GM23338 (cell line): ENCODE measurements at regions not wholly inside any gene's neighbourhood (a gene's known extent, or its start where the extent isn't known, plus 50 kb on each side); places are given as distances from the start of the nearest gene placed in this dataset.

Source experiments
- ATAC-seq: fragments of 200-7000 bp; cut with Tn5 transposase; 3 replicates; pipeline ENCODE4 v1.9.1; 2020
- DNase-seq: peaks from one replicate; pipeline ENCODE4 v3.0.0-alpha.2; 2015; ENCODE audit warnings: low spot score
- H2AFZ ChIP-seq: fragments of 200-600 bp; sonication (generic); 2 replicates; pipeline ENCODE4 v1.8.0; 2016; ENCODE audit warnings: antibody characterized with exemption, mild to moderate bottlenecking, moderate library complexity
- H3F3A ChIP-seq: fragments of 200-600 bp; sonication (generic); replicated peaks from 2 replicates; pipeline ENCODE4 v1.8.0; 2017; ENCODE audit warnings: antibody characterized with exemption, mixed run types, low read depth
- H3K27ac ChIP-seq: fragments of 200-600 bp; sonication (generic); 2 replicates; pipeline ENCODE4 v1.6.1; 2016; ENCODE audit warnings: low read depth
- H3K27me3 ChIP-seq: fragments of 200-600 bp; sonication (generic); 2 replicates; pipeline ENCODE4 v1.8.0; 2016; ENCODE audit warnings: mild to moderate bottlenecking, mixed run types, moderate library complexity; ENCODE audit not compliant: insufficient read depth
- H3K36me3 ChIP-seq: fragments of 200-600 bp; sonication (generic); 2 replicates; pipeline ENCODE4 v1.8.0; 2016; ENCODE audit warnings: mild to moderate bottlenecking; ENCODE audit not compliant: insufficient read depth
- H3K4me1 ChIP-seq: fragments of 200-600 bp; sonication (generic); 2 replicates; pipeline ENCODE4 v1.8.0; 2016; ENCODE audit warnings: mild to moderate bottlenecking, moderate library complexity; ENCODE audit not compliant: insufficient read depth
- H3K4me2 ChIP-seq: fragments of 200-600 bp; sonication (generic); 2 replicates; pipeline ENCODE4 v1.7.1; 2017; ENCODE audit warnings: mixed run types
- H3K4me3 ChIP-seq: fragments of 200-600 bp; sonication (generic); 2 replicates; pipeline ENCODE4 v1.6.1; 2016; ENCODE audit warnings: mixed run types
- H3K79me2 ChIP-seq: fragments of 200-600 bp; sonication (generic); replicated peaks from 2 replicates; pipeline ENCODE4 v1.8.0; 2017; ENCODE audit warnings: mild to moderate bottlenecking; ENCODE audit not compliant: insufficient read depth
- H3K9me2 ChIP-seq: fragments of 200-600 bp; sonication (generic); 2 replicates; pipeline ENCODE4 v1.8.0; 2017; ENCODE audit not compliant: insufficient read depth
- H4K20me1 ChIP-seq: fragments of 200-600 bp; sonication (generic); replicated peaks from 2 replicates; pipeline ENCODE4 v1.8.0; 2017; ENCODE audit warnings: mild to moderate bottlenecking; ENCODE audit not compliant: insufficient read depth
- H3K27ac Mint-ChIP-seq: 2 replicates; pipeline ENCODE4 v1.8.0; 2020; ENCODE audit warnings: inconsistent platforms, mild to moderate bottlenecking, moderate library complexity, mixed read lengths
- H3K27me3 Mint-ChIP-seq: 3 replicates; pipeline ENCODE4 v1.8.0; 2022; ENCODE audit warnings: low read depth, mild to moderate bottlenecking, moderate library complexity, mixed read lengths, inconsistent platforms; ENCODE audit not compliant: insufficient read depth, poor library complexity
- H3K36me3 Mint-ChIP-seq: 3 replicates; pipeline ENCODE4 v1.8.0; 2021; ENCODE audit warnings: low read depth, mild to moderate bottlenecking, inconsistent platforms, moderate library complexity, mixed read lengths
- H3K4me1 Mint-ChIP-seq: 3 replicates; pipeline ENCODE4 v1.8.0; 2020; ENCODE audit warnings: mild to moderate bottlenecking, inconsistent platforms, mixed read lengths
- H3K4me3 Mint-ChIP-seq: 3 replicates; pipeline ENCODE4 v1.8.0; 2021; ENCODE audit warnings: moderate library complexity, mild to moderate bottlenecking, inconsistent platforms, mixed read lengths
- H3K9me3 Mint-ChIP-seq: 3 replicates; pipeline ENCODE4 v1.8.0; 2020; ENCODE audit warnings: moderate library complexity, mild to moderate bottlenecking, inconsistent platforms, mixed read lengths
- CREB1 ChIP-seq: fragments of 250-450 bp; sonication (Bioruptor Pico); IDR thresholded peaks from 2 replicates; pipeline ENCODE4 v1.5.0; 2020; ENCODE audit warnings: low read depth, mild to moderate bottlenecking, moderate library complexity
- EZH2phosphoT487 ChIP-seq: fragments of 200-600 bp; sonication (generic); IDR thresholded peaks from one replicate; pipeline ENCODE4 v1.8.1; 2018; ENCODE audit warnings: antibody characterized with exemption; ENCODE audit not compliant: unreplicated experiment
- NANOG ChIP-seq: IDR thresholded peaks from 2 replicates; pipeline ENCODE4 v1.6.1; 2016; ENCODE audit warnings: antibody characterized with exemption, borderline replicate concordance
- POLR2AphosphoS5 ChIP-seq: IDR thresholded peaks from 2 replicates; pipeline ENCODE4 v1.6.1; 2016; ENCODE audit warnings: antibody characterized with exemption, low read depth
- STAT1 ChIP-seq: IDR thresholded peaks from one replicate; pipeline ENCODE4 v1.6.1; 2016; ENCODE audit warnings: antibody characterized with exemption; ENCODE audit not compliant: unreplicated experiment
- ZNF114 ChIP-seq: fragments of 250-450 bp; sonication (Bioruptor Pico); IDR thresholded peaks from 2 replicates; pipeline ENCODE4 v1.5.0; 2020; ENCODE audit warnings: mild to moderate bottlenecking, moderate library complexity
- ZNF331 ChIP-seq: fragments of 250-450 bp; sonication (Bioruptor Pico); IDR thresholded peaks from 2 replicates; pipeline ENCODE4 v1.5.0; 2020; ENCODE audit warnings: low read depth, mild to moderate bottlenecking, moderate library complexity
- TF ChIP-seq, protein P1 (sequence below): fragments of 250-450 bp; sonication (Bioruptor Pico); IDR thresholded peaks from 2 replicates; pipeline ENCODE4 v1.5.0; 2020; ENCODE audit warnings: mild to moderate bottlenecking, moderate library complexity
- TF ChIP-seq, protein P2 (sequence below), 2 experiments: fragments of 200-600 bp in 1 of 2; sonication (generic) in 1 of 2; conservative IDR thresholded peaks; 2 replicates each; pipeline versions ENCODE4 v1.5.1 to v1.6.1; 2016 to 2017; ENCODE audit warnings: antibody characterized with exemption in 2 of 2, low read depth in 2 of 2, mild to moderate bottlenecking in 2 of 2, moderate library complexity in 1 of 2

DNA sequence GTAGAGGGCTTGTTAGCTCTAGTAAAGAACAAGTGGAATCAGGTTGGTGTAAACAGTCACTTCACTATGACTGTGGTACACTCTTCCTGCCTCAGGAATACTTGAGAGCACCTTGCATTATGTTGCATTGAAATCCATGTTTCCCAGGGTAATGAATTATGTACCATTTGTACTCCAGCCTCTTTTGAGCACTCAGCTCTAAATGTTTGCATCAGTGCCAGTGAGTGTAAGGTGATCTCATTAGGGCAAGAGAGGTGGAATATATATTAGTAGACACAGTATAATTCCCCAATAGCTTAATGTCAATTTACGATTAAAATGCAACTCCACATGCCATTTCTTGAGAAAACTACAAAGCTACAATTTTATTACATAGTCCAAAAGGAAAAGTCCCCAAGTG, 319.6 kb upstream of the POU3F2 start (continued):
- TF ChIP-seq, protein P1, sequence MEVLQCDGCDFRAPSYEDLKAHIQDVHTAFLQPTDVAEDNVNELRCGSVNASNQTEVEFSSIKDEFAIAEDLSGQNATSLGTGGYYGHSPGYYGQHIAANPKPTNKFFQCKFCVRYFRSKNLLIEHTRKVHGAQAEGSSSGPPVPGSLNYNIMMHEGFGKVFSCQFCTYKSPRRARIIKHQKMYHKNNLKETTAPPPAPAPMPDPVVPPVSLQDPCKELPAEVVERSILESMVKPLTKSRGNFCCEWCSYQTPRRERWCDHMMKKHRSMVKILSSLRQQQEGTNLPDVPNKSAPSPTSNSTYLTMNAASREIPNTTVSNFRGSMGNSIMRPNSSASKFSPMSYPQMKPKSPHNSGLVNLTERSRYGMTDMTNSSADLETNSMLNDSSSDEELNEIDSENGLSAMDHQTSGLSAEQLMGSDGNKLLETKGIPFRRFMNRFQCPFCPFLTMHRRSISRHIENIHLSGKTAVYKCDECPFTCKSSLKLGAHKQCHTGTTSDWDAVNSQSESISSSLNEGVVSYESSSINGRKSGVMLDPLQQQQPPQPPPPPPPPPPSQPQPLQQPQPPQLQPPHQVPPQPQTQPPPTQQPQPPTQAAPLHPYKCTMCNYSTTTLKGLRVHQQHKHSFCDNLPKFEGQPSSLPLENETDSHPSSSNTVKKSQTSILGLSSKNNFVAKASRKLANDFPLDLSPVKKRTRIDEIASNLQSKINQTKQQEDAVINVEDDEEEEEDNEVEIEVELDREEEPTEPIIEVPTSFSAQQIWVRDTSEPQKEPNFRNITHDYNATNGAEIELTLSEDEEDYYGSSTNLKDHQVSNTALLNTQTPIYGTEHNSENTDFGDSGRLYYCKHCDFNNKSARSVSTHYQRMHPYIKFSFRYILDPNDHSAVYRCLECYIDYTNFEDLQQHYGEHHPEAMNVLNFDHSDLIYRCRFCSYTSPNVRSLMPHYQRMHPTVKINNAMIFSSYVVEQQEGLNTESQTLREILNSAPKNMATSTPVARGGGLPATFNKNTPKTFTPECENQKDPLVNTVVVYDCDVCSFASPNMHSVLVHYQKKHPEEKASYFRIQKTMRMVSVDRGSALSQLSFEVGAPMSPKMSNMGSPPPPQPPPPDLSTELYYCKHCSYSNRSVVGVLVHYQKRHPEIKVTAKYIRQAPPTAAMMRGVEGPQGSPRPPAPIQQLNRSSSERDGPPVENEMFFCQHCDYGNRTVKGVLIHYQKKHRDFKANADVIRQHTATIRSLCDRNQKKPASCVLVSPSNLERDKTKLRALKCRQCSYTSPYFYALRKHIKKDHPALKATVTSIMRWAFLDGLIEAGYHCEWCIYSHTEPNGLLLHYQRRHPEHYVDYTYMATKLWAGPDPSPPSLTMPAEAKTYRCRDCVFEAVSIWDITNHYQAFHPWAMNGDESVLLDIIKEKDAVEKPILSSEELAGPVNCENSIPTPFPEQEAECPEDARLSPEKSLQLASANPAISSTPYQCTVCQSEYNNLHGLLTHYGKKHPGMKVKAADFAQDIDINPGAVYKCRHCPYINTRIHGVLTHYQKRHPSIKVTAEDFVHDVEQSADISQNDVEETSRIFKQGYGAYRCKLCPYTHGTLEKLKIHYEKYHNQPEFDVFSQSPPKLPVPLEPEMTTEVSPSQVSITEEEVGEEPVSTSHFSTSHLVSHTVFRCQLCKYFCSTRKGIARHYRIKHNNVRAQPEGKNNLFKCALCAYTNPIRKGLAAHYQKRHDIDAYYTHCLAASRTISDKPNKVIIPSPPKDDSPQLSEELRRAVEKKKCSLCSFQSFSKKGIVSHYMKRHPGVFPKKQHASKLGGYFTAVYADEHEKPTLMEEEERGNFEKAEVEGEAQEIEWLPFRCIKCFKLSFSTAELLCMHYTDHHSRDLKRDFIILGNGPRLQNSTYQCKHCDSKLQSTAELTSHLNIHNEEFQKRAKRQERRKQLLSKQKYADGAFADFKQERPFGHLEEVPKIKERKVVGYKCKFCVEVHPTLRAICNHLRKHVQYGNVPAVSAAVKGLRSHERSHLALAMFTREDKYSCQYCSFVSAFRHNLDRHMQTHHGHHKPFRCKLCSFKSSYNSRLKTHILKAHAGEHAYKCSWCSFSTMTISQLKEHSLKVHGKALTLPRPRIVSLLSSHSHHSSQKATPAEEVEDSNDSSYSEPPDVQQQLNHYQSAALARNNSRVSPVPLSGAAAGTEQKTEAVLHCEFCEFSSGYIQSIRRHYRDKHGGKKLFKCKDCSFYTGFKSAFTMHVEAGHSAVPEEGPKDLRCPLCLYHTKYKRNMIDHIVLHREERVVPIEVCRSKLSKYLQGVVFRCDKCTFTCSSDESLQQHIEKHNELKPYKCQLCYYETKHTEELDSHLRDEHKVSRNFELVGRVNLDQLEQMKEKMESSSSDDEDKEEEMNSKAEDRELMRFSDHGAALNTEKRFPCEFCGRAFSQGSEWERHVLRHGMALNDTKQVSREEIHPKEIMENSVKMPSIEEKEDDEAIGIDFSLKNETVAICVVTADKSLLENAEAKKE: no peak
- TF ChIP-seq STAT1 (no peak), NANOG (no peak), CREB1 (no peak), EZH2phosphoT487 (no peak), POLR2AphosphoS5 (no peak), ZNF331 (no peak)
- TF ChIP-seq, protein P2, sequence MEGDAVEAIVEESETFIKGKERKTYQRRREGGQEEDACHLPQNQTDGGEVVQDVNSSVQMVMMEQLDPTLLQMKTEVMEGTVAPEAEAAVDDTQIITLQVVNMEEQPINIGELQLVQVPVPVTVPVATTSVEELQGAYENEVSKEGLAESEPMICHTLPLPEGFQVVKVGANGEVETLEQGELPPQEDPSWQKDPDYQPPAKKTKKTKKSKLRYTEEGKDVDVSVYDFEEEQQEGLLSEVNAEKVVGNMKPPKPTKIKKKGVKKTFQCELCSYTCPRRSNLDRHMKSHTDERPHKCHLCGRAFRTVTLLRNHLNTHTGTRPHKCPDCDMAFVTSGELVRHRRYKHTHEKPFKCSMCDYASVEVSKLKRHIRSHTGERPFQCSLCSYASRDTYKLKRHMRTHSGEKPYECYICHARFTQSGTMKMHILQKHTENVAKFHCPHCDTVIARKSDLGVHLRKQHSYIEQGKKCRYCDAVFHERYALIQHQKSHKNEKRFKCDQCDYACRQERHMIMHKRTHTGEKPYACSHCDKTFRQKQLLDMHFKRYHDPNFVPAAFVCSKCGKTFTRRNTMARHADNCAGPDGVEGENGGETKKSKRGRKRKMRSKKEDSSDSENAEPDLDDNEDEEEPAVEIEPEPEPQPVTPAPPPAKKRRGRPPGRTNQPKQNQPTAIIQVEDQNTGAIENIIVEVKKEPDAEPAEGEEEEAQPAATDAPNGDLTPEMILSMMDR (conservative IDR thresholded peaks at IDR 0.05; ENCODE audit: low read depth in 2 of 2): no peak

DNA sequence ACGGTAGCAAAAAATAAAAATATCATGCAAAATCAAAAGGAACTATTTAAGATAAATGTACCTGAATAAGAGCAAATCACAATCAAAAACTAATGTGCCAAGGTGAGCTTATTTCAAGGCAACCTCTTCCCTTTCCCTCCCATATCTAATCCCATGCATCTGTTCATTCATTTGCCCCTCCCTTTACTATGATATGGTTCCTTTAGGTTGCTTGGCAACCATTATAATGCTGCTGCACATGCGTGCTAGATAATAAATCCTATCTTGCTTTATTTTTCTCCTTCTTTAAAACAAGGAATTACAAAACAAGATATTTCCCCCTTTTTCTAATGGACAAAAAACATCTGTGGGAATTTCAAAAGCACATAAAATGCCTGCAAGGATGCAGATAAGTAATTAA, 318.2 kb upstream of the POU3F2 start:
- peaks cover 5% of the 10 kb centered on the region for H3K9me3 Mint-ChIP-seq
- no peaks in the 10 kb centered on the region for H4K20me1 ChIP-seq
- H3K4me3 ChIP-seq: no peak overlapping the region
- H3F3A ChIP-seq: no peaks in the 10 kb centered on the region
- no peaks in the 10 kb centered on the region for H3K79me2 ChIP-seq
- no peak overlapping the region for H3K4me3 Mint-ChIP-seq
- H3K36me3 Mint-ChIP-seq: peaks cover 4% of the 10 kb centered on the region; the same call in 2 of the 3 replicates
- DNase-seq (no peak), ATAC-seq (no peak)
- no peaks in the 10 kb centered on the region for H3K4me1 ChIP-seq
- no peak overlapping the region for H3K27ac ChIP-seq
- no peaks in the 10 kb centered on the region for H3K36me3 ChIP-seq
- H3K4me2 ChIP-seq: no peak overlapping the region
- H3K27me3 Mint-ChIP-seq: no peaks in the 10 kb centered on the region
- H3K27me3 ChIP-seq: no peaks in the 10 kb centered on the region
- H3K27ac Mint-ChIP-seq: no peak overlapping the region
- TF ChIP-seq ZNF331 (no peak), ZNF114 (CRISPR knock-in tag) (no peak)
- no peaks in the 10 kb centered on the region for H3K9me2 ChIP-seq
- no peak overlapping the region for H2AFZ ChIP-seq
- H3K4me1 Mint-ChIP-seq: peaks cover 7% of the 10 kb centered on the region; the same call in 2 of the 3 replicates
